DND-41 (cell line): ENCODE measurements at regions not wholly inside any gene's neighbourhood (a gene's known extent, or its start where the extent isn't known, plus 50 kb on each side); places are given as distances from the start of the nearest gene placed in this dataset.

ENCODE experiments used
- ATAC-seq: fragments of 200-7000 bp; cut with Tn5 transposase; 3 replicates; pipeline ENCODE4 v1.9.1; 2021; ENCODE audit warnings: low read depth; ENCODE audit not compliant: insufficient read depth
- DNase-seq: peaks from one replicate; pipeline ENCODE4 v3.0.0-alpha.2; 2020
- H2AFZ ChIP-seq: 2 replicates; pipeline ENCODE4 v1.6.0; 2012; ENCODE audit warnings: low read depth, low read length
- H3K27ac ChIP-seq: 2 replicates; pipeline ENCODE4 v1.5.1; 2012; ENCODE audit warnings: low read length, inconsistent platforms
- H3K27me3 ChIP-seq: fragments of 200-600 bp; sonication (generic); 2 replicates; pipeline ENCODE4 v1.6.0; 2012; ENCODE audit warnings: low read length, mild to moderate bottlenecking, inconsistent platforms; ENCODE audit not compliant: insufficient read depth, poor library complexity
- H3K36me3 ChIP-seq: 2 replicates; pipeline ENCODE4 v1.5.1; 2012; ENCODE audit warnings: low read length, inconsistent platforms; ENCODE audit not compliant: insufficient read depth
- H3K4me1 ChIP-seq: 2 replicates; pipeline ENCODE4 v1.5.1; 2012; ENCODE audit warnings: mild to moderate bottlenecking, low read length; ENCODE audit not compliant: insufficient read depth
- H3K4me2 ChIP-seq: 2 replicates; pipeline ENCODE4 v1.6.0; 2012; ENCODE audit warnings: mild to moderate bottlenecking, moderate library complexity, low read length, inconsistent platforms; ENCODE audit not compliant: insufficient read depth
- H3K4me3 ChIP-seq, 2 experiments: fragments of 200-600 bp in 1 of 2; shearing (Covaris generic) in 1 of 2; 2 replicates each; pipeline ENCODE4 v1.5.1; 2012 to 2016; ENCODE audit warnings: inconsistent platforms in 2 of 2, low read length in 2 of 2, mild to moderate bottlenecking in 2 of 2, low read depth in 1 of 2, moderate library complexity in 1 of 2
- H3K79me2 ChIP-seq: 2 replicates; pipeline ENCODE4 v1.6.0; 2012; ENCODE audit warnings: low read length, inconsistent platforms; ENCODE audit not compliant: insufficient read depth
- H3K9ac ChIP-seq: 2 replicates; pipeline ENCODE4 v1.6.0; 2012; ENCODE audit warnings: low read depth, mild to moderate bottlenecking, inconsistent platforms, low read length, moderate library complexity
- H3K9me3 ChIP-seq: 2 replicates; pipeline ENCODE4 v1.5.1; 2012; ENCODE audit warnings: low read length, moderate library complexity, mild to moderate bottlenecking, inconsistent platforms; ENCODE audit not compliant: insufficient read depth, severe bottlenecking
- H4K20me1 ChIP-seq: 2 replicates; pipeline ENCODE4 v1.6.0; 2012; ENCODE audit warnings: low read length; ENCODE audit not compliant: insufficient read depth
- CTCF ChIP-seq: IDR thresholded peaks from 2 replicates; pipeline ENCODE4 v1.5.1; 2012; ENCODE audit warnings: borderline replicate concordance, low read length, moderate library complexity, mild to moderate bottlenecking; ENCODE audit not compliant: poor library complexity, severe bottlenecking; ENCODE audit errors: extremely low read depth
- EZH2 ChIP-seq: IDR thresholded peaks from 3 replicates; pipeline ENCODE4 v1.6.1; 2012; ENCODE audit warnings: borderline replicate concordance, low read depth, mild to moderate bottlenecking, moderate library complexity, low read length, inconsistent platforms; ENCODE audit not compliant: severe bottlenecking

- no peak for DNase-seq
- no peak overlapping the region for H3K4me3 ChIP-seq
- no peaks in the 10 kb centered on the region for H4K20me1 ChIP-seq
- TF ChIP-seq EZH2 (no peak), CTCF (no peak)
- H3K9me3 ChIP-seq = peaks cover 18% of the 10 kb centered on the region
- H3K4me1 ChIP-seq = no peaks in the 10 kb centered on the region
- no peaks in the 10 kb centered on the region for H3K27me3 ChIP-seq
- H3K79me2 ChIP-seq = no peaks in the 10 kb centered on the region
- no peaks in the 10 kb centered on the region for H3K36me3 ChIP-seq
- 0 out of 3 replicates have a peak, but pooled peaks have one; percentile 39 for ATAC-seq
- no peak overlapping the region for H3K9ac ChIP-seq
- H3K27ac ChIP-seq = no peak overlapping the region
- H2AFZ ChIP-seq = no peak overlapping the region
- H3K4me2 ChIP-seq = no peak overlapping the region
Measured at GRCh38 chr3:144097163-144097562, 125.5 kb downstream of the DIPK2A start.

GRCh38 chr3:144098691-144099090 is 127.1 kb downstream of the DIPK2A start:
- TF ChIP-seq CTCF (no peak), EZH2 (no peak)
- Histone ChIP-seq H2AFZ (no peak overlapping the region), H3K36me3 (no peaks in the 10 kb centered on the region), H4K20me1 (no peaks in the 10 kb centered on the region), H3K27ac (no peak overlapping the region), H3K27me3 (no peaks in the 10 kb centered on the region), H3K4me1 (no peaks in the 10 kb centered on the region), H3K9ac (no peak overlapping the region), H3K9me3 (peaks cover 18% of the 10 kb centered on the region), H3K4me3 (no peak overlapping the region), H3K4me2 (no peak overlapping the region), H3K79me2 (no peaks in the 10 kb centered on the region)
- DNase-seq = no peak
- ATAC-seq = no peak

GRCh38 chr3:144102421-144102820 is 130.8 kb downstream of the DIPK2A start:
- TF ChIP-seq EZH2 (no peak), CTCF (no peak)
- Histone ChIP-seq H3K4me2 (no peak overlapping the region), H2AFZ (no peak overlapping the region), H4K20me1 (no peaks in the 10 kb centered on the region), H3K79me2 (no peaks in the 10 kb centered on the region), H3K9ac (no peak overlapping the region), H3K4me3 (no peak overlapping the region), H3K9me3 (peaks cover 18% of the 10 kb centered on the region), H3K27ac (no peak overlapping the region), H3K27me3 (no peaks in the 10 kb centered on the region), H3K4me1 (no peaks in the 10 kb centered on the region), H3K36me3 (no peaks in the 10 kb centered on the region)
- DNase-seq (no peak), ATAC-seq (no peak)

GRCh38 chr3:144104186-144104585 is 132.6 kb downstream of the DIPK2A start:
- ATAC-seq (no peak), DNase-seq (no peak)
- H2AFZ ChIP-seq = no peak overlapping the region
- H3K4me3 ChIP-seq = no peak overlapping the region
- H3K4me2 ChIP-seq = no peak overlapping the region
- H3K79me2 ChIP-seq = no peaks in the 10 kb centered on the region
- H3K9me3 ChIP-seq = peaks cover 9% of the 10 kb centered on the region
- no peaks in the 10 kb centered on the region for H3K27me3 ChIP-seq
- no peaks in the 10 kb centered on the region for H4K20me1 ChIP-seq
- no peak overlapping the region for H3K9ac ChIP-seq
- no peak for TF ChIP-seq EZH2
- TF ChIP-seq CTCF = no peak
- H3K4me1 ChIP-seq = no peaks in the 10 kb centered on the region
- no peak overlapping the region for H3K27ac ChIP-seq
- no peaks in the 10 kb centered on the region for H3K36me3 ChIP-seq
